ENCODE measurements at regions not wholly inside any gene's neighbourhood (a gene's known extent, or its start where the extent isn't known, plus 50 kb on each side); places are given as distances from the start of the nearest gene placed in this dataset.

DNA sequence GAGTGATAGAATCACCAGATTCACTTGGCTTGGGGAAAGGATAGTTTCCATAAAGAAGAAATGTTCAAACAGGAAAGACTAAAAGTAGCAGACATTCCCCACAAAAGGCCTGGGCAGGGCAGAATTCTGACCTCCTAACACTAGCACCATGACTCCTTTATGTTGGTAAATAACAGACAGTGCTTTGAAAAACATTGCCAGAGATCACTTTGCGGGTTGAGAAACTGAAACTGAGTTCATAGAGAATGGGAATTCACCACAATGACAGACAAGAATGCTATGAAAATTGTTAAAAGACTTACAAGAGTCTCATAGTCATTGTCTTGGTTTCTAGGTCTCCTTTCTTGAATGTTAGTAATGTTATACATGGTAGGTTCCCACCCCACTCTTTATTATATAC is 172.5 kb upstream of the GLRA1 start:
- TF ChIP-seq, protein P1, sequence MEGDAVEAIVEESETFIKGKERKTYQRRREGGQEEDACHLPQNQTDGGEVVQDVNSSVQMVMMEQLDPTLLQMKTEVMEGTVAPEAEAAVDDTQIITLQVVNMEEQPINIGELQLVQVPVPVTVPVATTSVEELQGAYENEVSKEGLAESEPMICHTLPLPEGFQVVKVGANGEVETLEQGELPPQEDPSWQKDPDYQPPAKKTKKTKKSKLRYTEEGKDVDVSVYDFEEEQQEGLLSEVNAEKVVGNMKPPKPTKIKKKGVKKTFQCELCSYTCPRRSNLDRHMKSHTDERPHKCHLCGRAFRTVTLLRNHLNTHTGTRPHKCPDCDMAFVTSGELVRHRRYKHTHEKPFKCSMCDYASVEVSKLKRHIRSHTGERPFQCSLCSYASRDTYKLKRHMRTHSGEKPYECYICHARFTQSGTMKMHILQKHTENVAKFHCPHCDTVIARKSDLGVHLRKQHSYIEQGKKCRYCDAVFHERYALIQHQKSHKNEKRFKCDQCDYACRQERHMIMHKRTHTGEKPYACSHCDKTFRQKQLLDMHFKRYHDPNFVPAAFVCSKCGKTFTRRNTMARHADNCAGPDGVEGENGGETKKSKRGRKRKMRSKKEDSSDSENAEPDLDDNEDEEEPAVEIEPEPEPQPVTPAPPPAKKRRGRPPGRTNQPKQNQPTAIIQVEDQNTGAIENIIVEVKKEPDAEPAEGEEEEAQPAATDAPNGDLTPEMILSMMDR (IDR thresholded peaks at IDR 0.05): no peak
- no peak for TF ChIP-seq ZFX (IDR thresholded peaks at IDR 0.05; ENCODE audit: borderline replicate concordance)

Data from 22Rv1 (cell line).